ENCODE measurements at regions not wholly inside any gene's neighbourhood (a gene's known extent, or its start where the extent isn't known, plus 50 kb on each side); places are given as distances from the start of the nearest gene placed in this dataset.
"Not testable (repeated sequence)": the region's sequence is repeated elsewhere in the genome, so short reads cannot be mapped to it uniquely, and the experiment has no call there.

GRCh38 chr6:168171673-168172353 is 92.8 kb upstream of the FRMD1 start:
- no peak for DNase-seq (ENCODE audit: low spot score)

GRCh38 chr6:168170841-168171601 is 92.0 kb upstream of the FRMD1 start:
- DNase-seq (ENCODE audit: low spot score): no peak

GRCh38 chr6:168169624-168170023 is 90.6 kb upstream of the FRMD1 start:
- DNase-seq (ENCODE audit: low spot score): no peak

GRCh38 chr6:168168936-168169335 is 89.9 kb upstream of the FRMD1 start:
- not testable (repeated sequence) for DNase-seq (ENCODE audit: low spot score)

GRCh38 chr6:168168330-168168729 is 89.3 kb upstream of the FRMD1 start:
- DNase-seq (ENCODE audit: low spot score): not testable (repeated sequence)

GRCh38 chr6:168167431-168168315 is 88.7 kb upstream of the FRMD1 start:
- no peak for DNase-seq (ENCODE audit: low spot score)

- DNase-seq (ENCODE audit: low spot score): no peak
Observed at GRCh38 chr6:168166627-168167026, 87.6 kb upstream of the FRMD1 start.

- DNase-seq (ENCODE audit: low spot score): no peak
Observed at GRCh38 chr6:168165891-168166290, 86.9 kb upstream of the FRMD1 start.

- DNase-seq (ENCODE audit: low spot score): no peak
Observed at GRCh38 chr6:168165373-168165772, 86.4 kb upstream of the FRMD1 start.

GRCh38 chr6:168164462-168165061 is 85.5 kb upstream of the FRMD1 start:
- DNase-seq (ENCODE audit: low spot score): no peak

- DNase-seq (ENCODE audit: low spot score): no peak
Observed at GRCh38 chr6:168163096-168163731, 84.2 kb upstream of the FRMD1 start.

GRCh38 chr6:168162366-168162765 is 83.4 kb upstream of the FRMD1 start:
- no peak for DNase-seq (ENCODE audit: low spot score)

- no peak for DNase-seq (ENCODE audit: low spot score)
Observed at GRCh38 chr6:168161371-168161750, 82.3 kb upstream of the FRMD1 start.

- no peak for DNase-seq (ENCODE audit: low spot score)
Observed at GRCh38 chr6:168160506-168161370, 81.7 kb upstream of the FRMD1 start.

GRCh38 chr6:168159506-168159905 is 80.5 kb upstream of the FRMD1 start:
- DNase-seq (ENCODE audit: low spot score): no peak

GRCh38 chr6:168158980-168159349 is 80.0 kb upstream of the FRMD1 start:
- no peak for DNase-seq (ENCODE audit: low spot score)

GRCh38 chr6:168158213-168158979 is 79.4 kb upstream of the FRMD1 start:
- no peak for DNase-seq (ENCODE audit: low spot score)

GRCh38 chr6:168157272-168158212 is 78.5 kb upstream of the FRMD1 start:
- no peak for DNase-seq (ENCODE audit: low spot score)

GRCh38 chr6:168156742-168157265 is 77.8 kb upstream of the FRMD1 start:
- no peak for DNase-seq (ENCODE audit: low spot score)

Data from cerebellar cortex (tissue), 1 donor.